Neural progenitor cell (in vitro differentiated cells): ENCODE measurements at regions not wholly inside any gene's neighbourhood (a gene's known extent, or its start where the extent isn't known, plus 50 kb on each side); places are given as distances from the start of the nearest gene placed in this dataset.

Source experiments
- DNase-seq: peaks from one replicate; pipeline ENCODE4 v3.0.0-alpha.2; 2016; ENCODE audit warnings: low spot score
- H2AFZ ChIP-seq: fragments of 200-600 bp; sonication (generic); replicated peaks from 2 replicates; pipeline ENCODE4 v1.6.1; 2016; ENCODE audit warnings: antibody characterized with exemption
- H3F3A ChIP-seq: fragments of 200-600 bp; sonication (generic); 2 replicates; pipeline ENCODE4 v1.6.1; 2016; ENCODE audit warnings: antibody characterized with exemption, low read depth
- H3K27ac ChIP-seq: fragments of 200-600 bp; sonication (generic); 2 replicates; pipeline ENCODE4 v1.5.1; 2016; ENCODE audit warnings: mild to moderate bottlenecking
- H3K27me3 ChIP-seq: fragments of 200-600 bp; sonication (generic); 2 replicates; pipeline ENCODE4 v1.6.1; 2016; ENCODE audit warnings: mild to moderate bottlenecking, moderate library complexity
- H3K36me3 ChIP-seq: fragments of 200-600 bp; sonication (generic); 2 replicates; pipeline ENCODE4 v1.5.1; 2016
- H3K4me1 ChIP-seq: fragments of 200-600 bp; sonication (generic); 2 replicates; pipeline ENCODE4 v1.6.1; 2016; ENCODE audit warnings: mixed run types
- H3K4me2 ChIP-seq: fragments of 200-600 bp; sonication (generic); 2 replicates; pipeline ENCODE4 v1.6.1; 2016
- H3K4me3 ChIP-seq: fragments of 200-600 bp; sonication (generic); 2 replicates; pipeline ENCODE4 v1.5.1; 2016
- H3K79me2 ChIP-seq: fragments of 200-600 bp; sonication (generic); 2 replicates; pipeline ENCODE4 v1.6.1; 2016; ENCODE audit warnings: low read depth
- H3K9ac ChIP-seq: fragments of 200-600 bp; sonication (generic); 2 replicates; pipeline ENCODE4 v1.6.1; 2016
- H3K9me3 ChIP-seq: fragments of 200-600 bp; sonication (generic); 2 replicates; pipeline ENCODE4 v1.5.1; 2016; ENCODE audit warnings: low read depth
- H4K20me1 ChIP-seq: fragments of 200-600 bp; sonication (generic); 2 replicates; pipeline ENCODE4 v1.6.1; 2016; ENCODE audit warnings: low read depth
- H3K27ac Mint-ChIP-seq: 3 replicates; pipeline ENCODE4 v1.8.0; 2021; ENCODE audit warnings: mixed read lengths
- H3K27me3 Mint-ChIP-seq: 2 replicates; pipeline ENCODE4 v1.8.0; 2022; ENCODE audit warnings: low read depth, mild to moderate bottlenecking, inconsistent platforms, moderate library complexity, mixed read lengths; ENCODE audit not compliant: insufficient read depth
- H3K36me3 Mint-ChIP-seq: 3 replicates; pipeline ENCODE4 v1.8.0; 2021; ENCODE audit warnings: mixed read lengths
- H3K4me1 Mint-ChIP-seq: 3 replicates; pipeline ENCODE4 v1.8.0; 2021; ENCODE audit warnings: mixed read lengths
- H3K4me3 Mint-ChIP-seq: 3 replicates; pipeline ENCODE4 v1.8.0; 2021; ENCODE audit warnings: mild to moderate bottlenecking, moderate library complexity, mixed read lengths
- H3K9me3 Mint-ChIP-seq: 3 replicates; pipeline ENCODE4 v1.8.0; 2020; ENCODE audit warnings: mixed read lengths
- EZH2 ChIP-seq: fragments of 200-600 bp; sonication (generic); IDR thresholded peaks from 2 replicates; pipeline ENCODE4 v1.6.1; 2017; ENCODE audit warnings: antibody characterized with exemption, mild to moderate bottlenecking, moderate library complexity
- EZH2phosphoT487 ChIP-seq: fragments of 200-600 bp; sonication (generic); IDR thresholded peaks from 2 replicates; pipeline ENCODE4 v1.6.1; 2017; ENCODE audit warnings: antibody characterized with exemption
- TF ChIP-seq, protein P1 (sequence below): fragments of 200-600 bp; sonication (generic); IDR thresholded peaks from 2 replicates; pipeline ENCODE4 v1.5.1; 2017; ENCODE audit warnings: antibody characterized with exemption, mild to moderate bottlenecking

DNA sequence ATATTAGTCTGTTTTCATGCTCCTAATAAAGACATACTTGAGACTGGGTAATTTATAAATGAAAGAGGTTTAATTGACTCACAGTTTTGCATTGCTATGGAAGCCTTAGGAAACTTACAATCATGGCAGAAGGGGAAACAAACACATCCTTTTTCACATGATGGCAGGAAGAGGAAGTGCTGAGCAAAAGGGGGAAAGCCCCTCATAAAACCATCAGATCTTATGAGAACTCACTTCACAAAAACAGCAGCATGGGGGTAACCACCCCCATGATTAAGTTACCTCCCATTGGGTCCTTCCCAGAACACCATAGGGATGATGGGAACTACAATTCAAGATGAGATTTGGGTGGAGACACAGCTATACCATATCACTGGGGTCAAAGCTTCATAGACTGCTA lies 254.2 kb downstream of the ERMARD start:
- TF ChIP-seq EZH2phosphoT487 (no peak), EZH2 (no peak)
- TF ChIP-seq, protein P1, sequence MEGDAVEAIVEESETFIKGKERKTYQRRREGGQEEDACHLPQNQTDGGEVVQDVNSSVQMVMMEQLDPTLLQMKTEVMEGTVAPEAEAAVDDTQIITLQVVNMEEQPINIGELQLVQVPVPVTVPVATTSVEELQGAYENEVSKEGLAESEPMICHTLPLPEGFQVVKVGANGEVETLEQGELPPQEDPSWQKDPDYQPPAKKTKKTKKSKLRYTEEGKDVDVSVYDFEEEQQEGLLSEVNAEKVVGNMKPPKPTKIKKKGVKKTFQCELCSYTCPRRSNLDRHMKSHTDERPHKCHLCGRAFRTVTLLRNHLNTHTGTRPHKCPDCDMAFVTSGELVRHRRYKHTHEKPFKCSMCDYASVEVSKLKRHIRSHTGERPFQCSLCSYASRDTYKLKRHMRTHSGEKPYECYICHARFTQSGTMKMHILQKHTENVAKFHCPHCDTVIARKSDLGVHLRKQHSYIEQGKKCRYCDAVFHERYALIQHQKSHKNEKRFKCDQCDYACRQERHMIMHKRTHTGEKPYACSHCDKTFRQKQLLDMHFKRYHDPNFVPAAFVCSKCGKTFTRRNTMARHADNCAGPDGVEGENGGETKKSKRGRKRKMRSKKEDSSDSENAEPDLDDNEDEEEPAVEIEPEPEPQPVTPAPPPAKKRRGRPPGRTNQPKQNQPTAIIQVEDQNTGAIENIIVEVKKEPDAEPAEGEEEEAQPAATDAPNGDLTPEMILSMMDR, result no peak
- DNase-seq, result no peak
- no peaks in the 10 kb centered on the region for H4K20me1 ChIP-seq
- Mint-ChIP-seq H3K27me3 (peaks cover 25% of the 10 kb centered on the region), H3K9me3 (peaks cover 40% of the 10 kb centered on the region), H3K27ac (peak overlapping the region; percentile 28), H3K4me1 (peaks cover 38% of the 10 kb centered on the region), H3K4me3 (no peak overlapping the region), H3K36me3 (peaks cover 4% of the 10 kb centered on the region)
- no peaks in the 10 kb centered on the region for H3K27me3 ChIP-seq
- H3K4me1 ChIP-seq, result peaks cover 28% of the 10 kb centered on the region
- no peak overlapping the region for H3K9ac ChIP-seq
- H2AFZ ChIP-seq, result no peak overlapping the region
- H3K4me2 ChIP-seq, result no peak overlapping the region
- H3K4me3 ChIP-seq, result no peak overlapping the region
- peaks cover 15% of the 10 kb centered on the region for H3K9me3 ChIP-seq
- H3K36me3 ChIP-seq, result no peaks in the 10 kb centered on the region
- no peaks in the 10 kb centered on the region for H3K79me2 ChIP-seq
- H3K27ac ChIP-seq, result no peak overlapping the region
- H3F3A ChIP-seq, result peaks cover 25% of the 10 kb centered on the region

GRCh38 chr6:170004585-170005210 lies 253.3 kb downstream of the ERMARD start:
- no peak overlapping the region for H3K9ac ChIP-seq
- H3K4me3 Mint-ChIP-seq, result peak overlapping the region; percentile 15
- peaks cover 25% of the 10 kb centered on the region for H3K27me3 Mint-ChIP-seq
- H3K4me1 Mint-ChIP-seq, result peaks cover 35% of the 10 kb centered on the region
- no peaks in the 10 kb centered on the region for H3K79me2 ChIP-seq
- H3K27me3 ChIP-seq, result no peaks in the 10 kb centered on the region
- H3K27ac ChIP-seq, result no peak overlapping the region
- H3K9me3 Mint-ChIP-seq, result peaks cover 45% of the 10 kb centered on the region
- H2AFZ ChIP-seq, result no peak overlapping the region
- no peak overlapping the region for H3K4me3 ChIP-seq
- no peaks in the 10 kb centered on the region for H4K20me1 ChIP-seq
- H3K4me2 ChIP-seq, result no peak overlapping the region
- no peak for DNase-seq
- peaks cover 4% of the 10 kb centered on the region for H3K36me3 Mint-ChIP-seq
- peaks cover 15% of the 10 kb centered on the region for H3K9me3 ChIP-seq
- H3K27ac Mint-ChIP-seq, result no peak overlapping the region
- H3F3A ChIP-seq, result peaks cover 25% of the 10 kb centered on the region
- H3K4me1 ChIP-seq, result peaks cover 28% of the 10 kb centered on the region
- no peaks in the 10 kb centered on the region for H3K36me3 ChIP-seq
- TF ChIP-seq EZH2phosphoT487 (no peak), EZH2 (no peak)
- TF ChIP-seq, protein P1, result no peak

GRCh38 chr6:170003451-170004160 lies 252.2 kb downstream of the ERMARD start:
- Mint-ChIP-seq H3K36me3 (peaks cover 4% of the 10 kb centered on the region), H3K9me3 (peaks cover 45% of the 10 kb centered on the region), H3K4me3 (no peak overlapping the region), H3K27ac (no peak overlapping the region), H3K4me1 (peaks cover 30% of the 10 kb centered on the region), H3K27me3 (peaks cover 23% of the 10 kb centered on the region)
- Histone ChIP-seq H2AFZ (no peak overlapping the region), H3K27me3 (no peaks in the 10 kb centered on the region), H3F3A (peaks cover 25% of the 10 kb centered on the region), H3K36me3 (no peaks in the 10 kb centered on the region), H3K27ac (no peak overlapping the region), H3K4me2 (no peak overlapping the region), H3K9ac (no peak overlapping the region), H4K20me1 (no peaks in the 10 kb centered on the region), H3K4me3 (no peak overlapping the region), H3K4me1 (peaks cover 26% of the 10 kb centered on the region), H3K9me3 (peaks cover 15% of the 10 kb centered on the region), H3K79me2 (no peaks in the 10 kb centered on the region)
- no peak for DNase-seq
- no peak for TF ChIP-seq EZH2
- TF ChIP-seq, protein P1, result no peak
- TF ChIP-seq EZH2phosphoT487, result no peak
